ENCODE measurements at regions not wholly inside any gene's neighbourhood (a gene's known extent, or its start where the extent isn't known, plus 50 kb on each side); places are given as distances from the start of the nearest gene placed in this dataset.

DNA sequence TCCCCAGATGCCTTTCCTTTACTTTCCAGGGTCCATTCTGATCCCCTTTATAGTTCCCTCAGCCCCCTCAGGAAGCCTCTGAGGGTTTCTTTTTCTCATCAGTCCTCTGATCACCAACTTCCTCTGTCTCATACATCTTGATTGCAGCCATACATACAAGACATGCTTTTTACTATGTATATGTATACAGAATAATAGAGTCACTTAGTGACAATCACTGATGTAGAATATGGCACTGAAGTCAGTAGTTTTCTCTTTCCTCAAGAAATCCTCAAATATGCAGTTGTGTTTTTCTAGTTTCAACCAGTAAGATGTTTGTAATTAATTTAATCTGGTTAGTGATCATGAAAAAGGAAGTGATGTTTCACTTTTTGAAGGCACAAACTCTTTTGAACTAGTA, 364.1 kb downstream of the MAN2A1 start:
- TF ChIP-seq, protein P1, sequence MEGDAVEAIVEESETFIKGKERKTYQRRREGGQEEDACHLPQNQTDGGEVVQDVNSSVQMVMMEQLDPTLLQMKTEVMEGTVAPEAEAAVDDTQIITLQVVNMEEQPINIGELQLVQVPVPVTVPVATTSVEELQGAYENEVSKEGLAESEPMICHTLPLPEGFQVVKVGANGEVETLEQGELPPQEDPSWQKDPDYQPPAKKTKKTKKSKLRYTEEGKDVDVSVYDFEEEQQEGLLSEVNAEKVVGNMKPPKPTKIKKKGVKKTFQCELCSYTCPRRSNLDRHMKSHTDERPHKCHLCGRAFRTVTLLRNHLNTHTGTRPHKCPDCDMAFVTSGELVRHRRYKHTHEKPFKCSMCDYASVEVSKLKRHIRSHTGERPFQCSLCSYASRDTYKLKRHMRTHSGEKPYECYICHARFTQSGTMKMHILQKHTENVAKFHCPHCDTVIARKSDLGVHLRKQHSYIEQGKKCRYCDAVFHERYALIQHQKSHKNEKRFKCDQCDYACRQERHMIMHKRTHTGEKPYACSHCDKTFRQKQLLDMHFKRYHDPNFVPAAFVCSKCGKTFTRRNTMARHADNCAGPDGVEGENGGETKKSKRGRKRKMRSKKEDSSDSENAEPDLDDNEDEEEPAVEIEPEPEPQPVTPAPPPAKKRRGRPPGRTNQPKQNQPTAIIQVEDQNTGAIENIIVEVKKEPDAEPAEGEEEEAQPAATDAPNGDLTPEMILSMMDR (conservative IDR thresholded peaks at IDR 0.05; ENCODE audit: low read depth in 2 of 2): no peak
- TF ChIP-seq, protein P2, sequence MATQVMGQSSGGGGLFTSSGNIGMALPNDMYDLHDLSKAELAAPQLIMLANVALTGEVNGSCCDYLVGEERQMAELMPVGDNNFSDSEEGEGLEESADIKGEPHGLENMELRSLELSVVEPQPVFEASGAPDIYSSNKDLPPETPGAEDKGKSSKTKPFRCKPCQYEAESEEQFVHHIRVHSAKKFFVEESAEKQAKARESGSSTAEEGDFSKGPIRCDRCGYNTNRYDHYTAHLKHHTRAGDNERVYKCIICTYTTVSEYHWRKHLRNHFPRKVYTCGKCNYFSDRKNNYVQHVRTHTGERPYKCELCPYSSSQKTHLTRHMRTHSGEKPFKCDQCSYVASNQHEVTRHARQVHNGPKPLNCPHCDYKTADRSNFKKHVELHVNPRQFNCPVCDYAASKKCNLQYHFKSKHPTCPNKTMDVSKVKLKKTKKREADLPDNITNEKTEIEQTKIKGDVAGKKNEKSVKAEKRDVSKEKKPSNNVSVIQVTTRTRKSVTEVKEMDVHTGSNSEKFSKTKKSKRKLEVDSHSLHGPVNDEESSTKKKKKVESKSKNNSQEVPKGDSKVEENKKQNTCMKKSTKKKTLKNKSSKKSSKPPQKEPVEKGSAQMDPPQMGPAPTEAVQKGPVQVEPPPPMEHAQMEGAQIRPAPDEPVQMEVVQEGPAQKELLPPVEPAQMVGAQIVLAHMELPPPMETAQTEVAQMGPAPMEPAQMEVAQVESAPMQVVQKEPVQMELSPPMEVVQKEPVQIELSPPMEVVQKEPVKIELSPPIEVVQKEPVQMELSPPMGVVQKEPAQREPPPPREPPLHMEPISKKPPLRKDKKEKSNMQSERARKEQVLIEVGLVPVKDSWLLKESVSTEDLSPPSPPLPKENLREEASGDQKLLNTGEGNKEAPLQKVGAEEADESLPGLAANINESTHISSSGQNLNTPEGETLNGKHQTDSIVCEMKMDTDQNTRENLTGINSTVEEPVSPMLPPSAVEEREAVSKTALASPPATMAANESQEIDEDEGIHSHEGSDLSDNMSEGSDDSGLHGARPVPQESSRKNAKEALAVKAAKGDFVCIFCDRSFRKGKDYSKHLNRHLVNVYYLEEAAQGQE (IDR thresholded peaks at IDR 0.05; ENCODE audit: unreplicated experiment): no peak
- TF ChIP-seq NANOG (IDR thresholded peaks at IDR 0.05; ENCODE audit: borderline replicate concordance) (no peak), EZH2 (IDR thresholded peaks at IDR 0.05; ENCODE audit: low read depth, unreplicated experiment) (no peak)

All from GM23338 (cell line).